Transverse colon (tissue), 4 donors: ENCODE measurements at regions not wholly inside any gene's neighbourhood (a gene's known extent, or its start where the extent isn't known, plus 50 kb on each side); places are given as distances from the start of the nearest gene placed in this dataset.

Source experiments
- CTCF ChIP-seq, 5 experiments: fragments of 200-600 bp in 3 of 5; fragments of 450-650 bp in 2 of 5; sonication (generic) in 3 of 5; IDR thresholded peaks; 1 replicate in 2 of 5; 2 replicates in 3 of 5; pipeline ENCODE4 v1.5.1; 2016 to 2017; ENCODE audit warnings: antibody characterized with exemption in 5 of 5, inconsistent platforms in 3 of 5, mild to moderate bottlenecking in 2 of 5, moderate library complexity in 1 of 5
- POLR2AphosphoS5 ChIP-seq, 3 donors: sonication (generic); formaldehyde crosslinking; IDR thresholded peaks; one replicate each; pipeline ENCODE4 v1.6.1; 2016; ENCODE audit warnings: antibody characterized with exemption in 3 of 3

DNA sequence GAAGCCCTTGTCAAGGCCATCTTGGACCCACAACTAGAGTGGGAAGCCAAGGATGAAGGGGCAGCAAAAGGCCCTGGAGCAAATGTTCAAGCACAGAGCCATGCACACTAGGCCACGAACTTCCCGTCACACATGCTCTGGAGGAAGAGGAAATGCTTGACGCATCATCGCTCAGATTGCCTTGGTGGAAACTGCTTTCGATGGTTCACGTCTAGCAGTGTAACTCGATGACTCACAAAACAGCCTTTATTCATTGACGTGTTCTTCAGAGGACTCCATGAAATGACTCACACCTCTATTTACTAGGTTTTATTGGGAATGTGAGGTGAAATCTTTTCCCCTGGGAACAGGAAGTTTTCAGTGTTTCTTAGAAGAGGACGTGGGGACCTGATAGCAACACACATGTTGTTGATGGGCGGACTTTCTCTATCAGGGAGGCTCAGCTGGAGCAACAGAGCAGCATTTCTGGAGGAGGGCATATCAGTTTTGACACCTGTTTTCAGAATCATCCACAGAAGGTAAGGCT lies 79.8 kb upstream of the FLT1 start:
- no peak for TF ChIP-seq CTCF (IDR thresholded peaks at IDR 0.05)
- TF ChIP-seq POLR2AphosphoS5 (IDR thresholded peaks at IDR 0.05), result peak in 2 of 3 donors; percentile 8 to 54
